Adrenal gland (tissue), 5 donors: ENCODE measurements at regions not wholly inside any gene's neighbourhood (a gene's known extent, or its start where the extent isn't known, plus 50 kb on each side); places are given as distances from the start of the nearest gene placed in this dataset.
"Not testable (repeated sequence)": the region's sequence is repeated elsewhere in the genome, so short reads cannot be mapped to it uniquely, and the experiment has no call there.

Experiments
- POLR2A ChIP-seq, 2 donors: fragments of 450-650 bp; IDR thresholded peaks; one replicate each; pipeline ENCODE4 v1.6.1; 2017; ENCODE audit warnings: antibody characterized with exemption in 2 of 2, mild to moderate bottlenecking in 2 of 2, moderate library complexity in 1 of 2
- TF ChIP-seq, protein P1 (sequence below), 6 experiments: fragments of 450-650 bp in 4 of 6; fragments of 200-600 bp in 2 of 6; sonication (generic) in 1 of 6; IDR thresholded peaks; 1 replicate in 5 of 6; 2 replicates in 1 of 6; pipeline versions ENCODE4 v1.5.1 to v1.8.0; 2016 to 2021; ENCODE audit warnings: antibody characterized with exemption in 6 of 6, mild to moderate bottlenecking in 2 of 6, moderate library complexity in 1 of 6
- donor health status: DM: no; HTN: no; CAD: no.

- TF ChIP-seq, protein P1, sequence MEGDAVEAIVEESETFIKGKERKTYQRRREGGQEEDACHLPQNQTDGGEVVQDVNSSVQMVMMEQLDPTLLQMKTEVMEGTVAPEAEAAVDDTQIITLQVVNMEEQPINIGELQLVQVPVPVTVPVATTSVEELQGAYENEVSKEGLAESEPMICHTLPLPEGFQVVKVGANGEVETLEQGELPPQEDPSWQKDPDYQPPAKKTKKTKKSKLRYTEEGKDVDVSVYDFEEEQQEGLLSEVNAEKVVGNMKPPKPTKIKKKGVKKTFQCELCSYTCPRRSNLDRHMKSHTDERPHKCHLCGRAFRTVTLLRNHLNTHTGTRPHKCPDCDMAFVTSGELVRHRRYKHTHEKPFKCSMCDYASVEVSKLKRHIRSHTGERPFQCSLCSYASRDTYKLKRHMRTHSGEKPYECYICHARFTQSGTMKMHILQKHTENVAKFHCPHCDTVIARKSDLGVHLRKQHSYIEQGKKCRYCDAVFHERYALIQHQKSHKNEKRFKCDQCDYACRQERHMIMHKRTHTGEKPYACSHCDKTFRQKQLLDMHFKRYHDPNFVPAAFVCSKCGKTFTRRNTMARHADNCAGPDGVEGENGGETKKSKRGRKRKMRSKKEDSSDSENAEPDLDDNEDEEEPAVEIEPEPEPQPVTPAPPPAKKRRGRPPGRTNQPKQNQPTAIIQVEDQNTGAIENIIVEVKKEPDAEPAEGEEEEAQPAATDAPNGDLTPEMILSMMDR (IDR thresholded peaks at IDR 0.05): not testable (repeated sequence)
- TF ChIP-seq POLR2A (IDR thresholded peaks at IDR 0.05): not testable (repeated sequence)
These were observed 269.9 kb upstream of the PLPP4 start for GRCh38 chr10:120187168-120187567.
